ENCODE measurements at regions not wholly inside any gene's neighbourhood (a gene's known extent, or its start where the extent isn't known, plus 50 kb on each side); places are given as distances from the start of the nearest gene placed in this dataset.

- H3K9me3 ChIP-seq (replicated peaks in 1 of 3), result no peaks in the 10 kb centered on the region
- H3K36me3 ChIP-seq (replicated peaks in 1 of 2), result no peaks in the 10 kb centered on the region
- no peaks in the 10 kb centered on the region for H3K27me3 ChIP-seq
- 50 to 52% (median 52%) methylated on average over 3 of the region's 3 CpGs for WGBS, 4 donors
- no peaks in the 10 kb centered on the region for H3K4me1 ChIP-seq (replicated peaks in 1 of 2)
- intact Hi-C loops (cut with DNase I), result no loop called here
- H3K4me3 ChIP-seq, result no peak overlapping the region
- H3K27ac ChIP-seq, result no peak overlapping the region
- DNase-seq, result no peak
- TF ChIP-seq POLR2A (IDR thresholded peaks at IDR 0.05) (no peak), CTCF (IDR thresholded peaks at IDR 0.05) (no peak)
These were observed 165.6 kb downstream of the ZFP64 start for GRCh38 chr20:52025938-52026337.

- H3K4me3 ChIP-seq, result no peak overlapping the region
- intact Hi-C loops (cut with DNase I), result no loop called here
- no peak overlapping the region for H3K27ac ChIP-seq
- 94 to 96% (median 94%) methylated on average over 3 of the region's 3 CpGs for WGBS, 4 donors
- no peak for DNase-seq
- no peak for TF ChIP-seq POLR2A (IDR thresholded peaks at IDR 0.05)
- TF ChIP-seq CTCF (IDR thresholded peaks at IDR 0.05), result no peak
- H3K36me3 ChIP-seq (replicated peaks in 1 of 2), result no peaks in the 10 kb centered on the region
- no peaks in the 10 kb centered on the region for H3K4me1 ChIP-seq (replicated peaks in 1 of 2)
- H3K27me3 ChIP-seq, result no peaks in the 10 kb centered on the region
- no peaks in the 10 kb centered on the region for H3K9me3 ChIP-seq (replicated peaks in 1 of 3)
These were observed 172.3 kb downstream of the ZFP64 start for GRCh38 chr20:52019313-52019712.

GRCh38 chr20:52017669-52018317, 173.8 kb downstream of the ZFP64 start:
- Histone ChIP-seq H3K27ac (no peak overlapping the region), H3K4me3 (no peak overlapping the region), H3K36me3 (replicated peaks in 1 of 2) (no peaks in the 10 kb centered on the region), H3K9me3 (replicated peaks in 1 of 3) (no peaks in the 10 kb centered on the region), H3K27me3 (no peaks in the 10 kb centered on the region), H3K4me1 (replicated peaks in 1 of 2) (no peaks in the 10 kb centered on the region)
- DNase-seq, result no peak
- WGBS, 4 donors, result 86 to 94% (median 91%) methylated on average over 6 of the region's 6 CpGs
- intact Hi-C loops (cut with DNase I), result no loop called here
- TF ChIP-seq POLR2A (IDR thresholded peaks at IDR 0.05), result no peak
- no peak for TF ChIP-seq CTCF (IDR thresholded peaks at IDR 0.05)

- no peak for DNase-seq
- Histone ChIP-seq H3K27me3 (no peaks in the 10 kb centered on the region), H3K4me3 (no peak overlapping the region), H3K4me1 (replicated peaks in 1 of 2) (no peaks in the 10 kb centered on the region), H3K9me3 (replicated peaks in 1 of 3) (no peaks in the 10 kb centered on the region), H3K36me3 (replicated peaks in 1 of 2) (no peaks in the 10 kb centered on the region), H3K27ac (no peak overlapping the region)
- no peak for TF ChIP-seq POLR2A (IDR thresholded peaks at IDR 0.05)
- no peak for TF ChIP-seq CTCF (IDR thresholded peaks at IDR 0.05)
- intact Hi-C loops (cut with DNase I), result no loop called here
- WGBS, 4 donors, result 83 to 85% (median 83%) methylated on average over 5 of the region's 5 CpGs
These were observed 175.6 kb downstream of the ZFP64 start for GRCh38 chr20:52016022-52016421.

Measured in adrenal gland (tissue), 9 donors.